Sigmoid colon (tissue), 3 donors: ENCODE measurements at regions not wholly inside any gene's neighbourhood (a gene's known extent, or its start where the extent isn't known, plus 50 kb on each side); places are given as distances from the start of the nearest gene placed in this dataset.

ENCODE experiments used
- POLR2A ChIP-seq, 2 donors: fragments of 450-650 bp; IDR thresholded peaks; one replicate each; pipeline ENCODE4 v1.6.1; 2016; ENCODE audit warnings: antibody characterized with exemption in 2 of 2, mild to moderate bottlenecking in 2 of 2, moderate library complexity in 2 of 2
- TF ChIP-seq, protein P1 (sequence below), 4 experiments: fragments of 450-650 bp in 3 of 4; fragments of 200-600 bp in 1 of 4; IDR thresholded peaks; one replicate each; pipeline ENCODE4 v1.5.1; 2016 to 2019; ENCODE audit warnings: antibody characterized with exemption in 4 of 4, mild to moderate bottlenecking in 3 of 4, moderate library complexity in 2 of 4

DNA sequence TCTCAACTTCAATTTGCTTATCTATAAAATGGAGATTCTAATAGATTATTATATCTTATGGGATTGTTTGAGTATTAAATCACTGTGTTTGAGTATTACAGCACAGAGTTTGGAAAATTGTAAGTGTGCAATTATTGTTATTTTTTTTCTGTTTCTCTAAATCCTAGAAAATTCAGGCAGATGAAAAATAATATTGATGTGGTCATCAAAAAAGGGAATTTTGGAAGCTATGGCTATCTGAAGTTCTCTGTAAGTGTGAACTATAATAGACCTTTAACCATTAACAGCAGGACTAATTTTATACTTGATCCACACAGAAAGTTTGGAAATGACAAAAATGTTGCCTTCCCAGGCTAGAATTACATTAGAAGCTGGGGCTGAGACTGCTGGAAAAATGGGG, 393.2 kb downstream of the SUCLG1 start:
- TF ChIP-seq, protein P1, sequence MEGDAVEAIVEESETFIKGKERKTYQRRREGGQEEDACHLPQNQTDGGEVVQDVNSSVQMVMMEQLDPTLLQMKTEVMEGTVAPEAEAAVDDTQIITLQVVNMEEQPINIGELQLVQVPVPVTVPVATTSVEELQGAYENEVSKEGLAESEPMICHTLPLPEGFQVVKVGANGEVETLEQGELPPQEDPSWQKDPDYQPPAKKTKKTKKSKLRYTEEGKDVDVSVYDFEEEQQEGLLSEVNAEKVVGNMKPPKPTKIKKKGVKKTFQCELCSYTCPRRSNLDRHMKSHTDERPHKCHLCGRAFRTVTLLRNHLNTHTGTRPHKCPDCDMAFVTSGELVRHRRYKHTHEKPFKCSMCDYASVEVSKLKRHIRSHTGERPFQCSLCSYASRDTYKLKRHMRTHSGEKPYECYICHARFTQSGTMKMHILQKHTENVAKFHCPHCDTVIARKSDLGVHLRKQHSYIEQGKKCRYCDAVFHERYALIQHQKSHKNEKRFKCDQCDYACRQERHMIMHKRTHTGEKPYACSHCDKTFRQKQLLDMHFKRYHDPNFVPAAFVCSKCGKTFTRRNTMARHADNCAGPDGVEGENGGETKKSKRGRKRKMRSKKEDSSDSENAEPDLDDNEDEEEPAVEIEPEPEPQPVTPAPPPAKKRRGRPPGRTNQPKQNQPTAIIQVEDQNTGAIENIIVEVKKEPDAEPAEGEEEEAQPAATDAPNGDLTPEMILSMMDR (IDR thresholded peaks at IDR 0.05), result no peak
- TF ChIP-seq POLR2A (IDR thresholded peaks at IDR 0.05), result no peak
